HEK293 (cell line): ENCODE measurements at regions not wholly inside any gene's neighbourhood (a gene's known extent, or its start where the extent isn't known, plus 50 kb on each side); places are given as distances from the start of the nearest gene placed in this dataset.

Experiments used
- CTCF ChIA-PET: fragments of 350-600 bp; formaldehyde crosslinking; extraction: SDS; loops from one replicate; lab custom pipeline; 2021; ENCODE audit warnings: antibody characterized with exemption; lab: Yijun Ruan, JAX
- POLR2A ChIA-PET: fragments of 300-600 bp; formaldehyde crosslinking; extraction: SDS; loops from one replicate; lab custom pipeline; 2020; ENCODE audit warnings: antibody characterized with exemption, inconsistent platforms; lab: Yijun Ruan, JAX
- H3K27ac ChIP-seq: fragments of 200-500 bp; sonication (Bioruptor generic); 2 replicates; pipeline ENCODE4 v1.5.1; 2014; ENCODE audit warnings: low read depth, low read length, control low read depth, inconsistent platforms; ENCODE audit errors: extremely low read depth
- H3K36me3 ChIP-seq, 2 experiments: fragments of 200-500 bp in 1 of 2; sonication (Bioruptor generic) in 1 of 2; 1 replicate in 1 of 2; 2 replicates in 1 of 2; pipeline ENCODE4 v1.5.1; 2014 to 2017; ENCODE audit warnings: inconsistent platforms in 2 of 2, low read length in 2 of 2; ENCODE audit not compliant: control insufficient read depth in 2 of 2, insufficient read depth in 1 of 2
- H3K4me1 ChIP-seq: fragments of 200-500 bp; sonication (Bioruptor generic); 2 replicates; pipeline ENCODE4 v1.5.1; 2014; ENCODE audit warnings: mild to moderate bottlenecking, low read length, inconsistent platforms; ENCODE audit not compliant: control insufficient read depth, insufficient read depth
- H3K4me3 ChIP-seq: 2 replicates; pipeline ENCODE4 v1.5.1; 2011; ENCODE audit warnings: low read depth, mild to moderate bottlenecking, control low read depth, low read length, moderate library complexity
- H3K9me3 ChIP-seq: fragments of 200-500 bp; sonication (Bioruptor generic); 2 replicates; pipeline ENCODE4 v1.5.1; 2014; ENCODE audit warnings: low read depth, low read length, inconsistent platforms; ENCODE audit not compliant: control insufficient read depth, insufficient read depth
- GLIS2 ChIP-seq: fragments of 450-650 bp; formaldehyde crosslinking; IDR thresholded peaks from 2 replicates; pipeline ENCODE4 v1.5.1; 2016; ENCODE audit warnings: missing biosample characterization, missing genetic modification characterization
- MEIS1 ChIP-seq: sonication (generic); formaldehyde crosslinking; IDR thresholded peaks from 2 replicates; pipeline ENCODE4 v1.8.1; 2022; ENCODE audit warnings: missing genetic modification reagents, mild to moderate bottlenecking, borderline replicate concordance
- RBAK ChIP-seq: fragments of 450-650 bp; formaldehyde crosslinking; IDR thresholded peaks from 2 replicates; pipeline ENCODE4 v1.5.1; 2016; ENCODE audit warnings: missing biosample characterization, missing genetic modification characterization
- SP7 ChIP-seq: fragments of 450-650 bp; formaldehyde crosslinking; IDR thresholded peaks from 2 replicates; pipeline ENCODE4 v1.5.1; 2016; ENCODE audit warnings: missing biosample characterization, missing genetic modification characterization
- TRIM28 ChIP-seq: IDR thresholded peaks from 2 replicates; pipeline ENCODE4 v1.6.1; 2011; ENCODE audit warnings: low read length, control low read depth, borderline replicate concordance
- ZBTB17 ChIP-seq: fragments of 450-650 bp; formaldehyde crosslinking; IDR thresholded peaks from 2 replicates; pipeline ENCODE4 v1.5.1; 2016; ENCODE audit warnings: missing biosample characterization, missing genetic modification characterization
- ZBTB48 ChIP-seq: fragments of 450-650 bp; formaldehyde crosslinking; IDR thresholded peaks from 2 replicates; pipeline ENCODE4 v1.5.1; 2016; ENCODE audit warnings: missing biosample characterization, missing genetic modification characterization
- ZBTB7A ChIP-seq: fragments of 450-650 bp; formaldehyde crosslinking; IDR thresholded peaks from 2 replicates; pipeline ENCODE4 v1.5.1; 2016; ENCODE audit warnings: low read depth, missing biosample characterization, missing genetic modification characterization
- ZNF146 ChIP-seq: fragments of 450-650 bp; formaldehyde crosslinking; IDR thresholded peaks from 2 replicates; pipeline ENCODE4 v1.5.1; 2016; ENCODE audit warnings: missing biosample characterization, missing genetic modification characterization
- ZNF169 ChIP-seq: fragments of 450-650 bp; formaldehyde crosslinking; IDR thresholded peaks from 2 replicates; pipeline ENCODE4 v1.5.1; 2016; ENCODE audit warnings: missing biosample characterization, missing genetic modification characterization
- ZNF202 ChIP-seq: fragments of 450-650 bp; formaldehyde crosslinking; IDR thresholded peaks from 2 replicates; pipeline ENCODE4 v1.5.1; 2016; ENCODE audit warnings: missing biosample characterization, missing genetic modification characterization, borderline replicate concordance
- ZNF248 ChIP-seq: fragments of 450-650 bp; formaldehyde crosslinking; IDR thresholded peaks from 2 replicates; pipeline ENCODE4 v1.5.1; 2017; ENCODE audit warnings: missing biosample characterization, missing genetic modification characterization
- ZNF341 ChIP-seq: fragments of 450-650 bp; formaldehyde crosslinking; IDR thresholded peaks from 2 replicates; pipeline ENCODE4; 2016; ENCODE audit warnings: low read depth, missing biosample characterization, missing genetic modification characterization
- ZNF521 ChIP-seq: fragments of 450-650 bp; formaldehyde crosslinking; IDR thresholded peaks from 2 replicates; pipeline ENCODE4 v1.5.1; 2017; ENCODE audit warnings: missing biosample characterization, mild to moderate bottlenecking, missing genetic modification characterization
- ZNF558 ChIP-seq: fragments of 450-650 bp; formaldehyde crosslinking; IDR thresholded peaks from 2 replicates; pipeline ENCODE4 v1.5.1; 2016; ENCODE audit warnings: missing biosample characterization, missing genetic modification characterization
- ZNF610 ChIP-seq: fragments of 450-650 bp; formaldehyde crosslinking; IDR thresholded peaks from 2 replicates; pipeline ENCODE4 v1.5.1; 2016; ENCODE audit warnings: missing biosample characterization, missing genetic modification characterization, borderline replicate concordance
- ZNF654 ChIP-seq: fragments of 450-650 bp; formaldehyde crosslinking; IDR thresholded peaks from 2 replicates; pipeline ENCODE4 v1.5.1; 2016; ENCODE audit warnings: low read depth, missing biosample characterization, missing genetic modification characterization
- ZNF660 ChIP-seq: fragments of 450-650 bp; IDR thresholded peaks from 2 replicates; pipeline ENCODE4 v1.5.1; 2018; ENCODE audit warnings: missing biosample characterization, mild to moderate bottlenecking, missing genetic modification characterization
- ZNF664 ChIP-seq: fragments of 450-650 bp; formaldehyde crosslinking; IDR thresholded peaks from 2 replicates; pipeline ENCODE4 v1.5.1; 2016; ENCODE audit warnings: missing biosample characterization, missing genetic modification characterization
- ZNF701 ChIP-seq: fragments of 450-650 bp; formaldehyde crosslinking; IDR thresholded peaks from 2 replicates; pipeline ENCODE4 v1.5.1; 2016; ENCODE audit warnings: missing biosample characterization, missing genetic modification characterization
- ZNF830 ChIP-seq: fragments of 450-650 bp; IDR thresholded peaks from 2 replicates; pipeline ENCODE4 v1.5.0; 2018; ENCODE audit warnings: missing biosample characterization, missing genetic modification characterization, low read depth, mild to moderate bottlenecking, moderate library complexity
- ZNF837 ChIP-seq: fragments of 450-650 bp; formaldehyde crosslinking; IDR thresholded peaks from 2 replicates; pipeline ENCODE4 v1.5.1; 2016; ENCODE audit warnings: missing biosample characterization, missing genetic modification characterization
- TF ChIP-seq, protein P1 (sequence below): fragments of 450-650 bp; formaldehyde crosslinking; IDR thresholded peaks from 2 replicates; pipeline ENCODE4 v1.5.1; 2016; ENCODE audit warnings: missing biosample characterization, missing genetic modification characterization
- TF ChIP-seq, protein P2 (sequence below): fragments of 450-650 bp; formaldehyde crosslinking; IDR thresholded peaks from 2 replicates; pipeline ENCODE4 v1.5.1; 2016; ENCODE audit warnings: missing biosample characterization, missing genetic modification characterization
- TF ChIP-seq, protein P3 (sequence below): fragments of 450-650 bp; formaldehyde crosslinking; IDR thresholded peaks from 2 replicates; pipeline ENCODE4 v1.5.1; 2016; ENCODE audit warnings: missing biosample characterization, missing genetic modification characterization
- TF ChIP-seq, protein P4 (sequence below): fragments of 450-650 bp; formaldehyde crosslinking; IDR thresholded peaks from 2 replicates; pipeline ENCODE4 v1.5.1; 2016; ENCODE audit warnings: missing biosample characterization, missing genetic modification characterization

DNA sequence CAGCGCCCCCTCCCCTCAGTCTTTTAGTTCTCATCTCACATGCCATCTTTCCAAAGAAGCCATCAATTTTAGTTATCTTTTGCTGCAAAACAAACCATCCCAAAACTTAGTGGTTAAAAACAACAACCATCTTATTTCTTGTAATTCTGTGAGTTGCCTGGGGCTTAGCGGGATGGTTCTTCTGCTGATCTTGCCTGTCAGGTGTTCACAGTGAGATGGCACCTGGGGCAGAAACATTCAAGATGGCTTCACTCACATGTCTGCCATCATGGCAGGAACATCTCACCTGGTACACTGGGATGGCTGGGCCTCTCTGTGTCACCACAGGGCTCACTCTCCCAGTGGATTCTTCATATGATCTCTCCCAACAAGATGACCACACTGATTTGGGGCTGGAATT, 67.6 kb upstream of the KCNK12 start:
- TF ChIP-seq ZNF521 (no peak), MEIS1 (CRISPR knock-in tag) (no peak), ZNF654 (no peak), ZNF701 (tag by site-specific recombination) (no peak), TRIM28 (no peak), ZNF837 (tag by site-specific recombination) (no peak), ZNF169 (no peak)
- TF ChIP-seq, protein P1, sequence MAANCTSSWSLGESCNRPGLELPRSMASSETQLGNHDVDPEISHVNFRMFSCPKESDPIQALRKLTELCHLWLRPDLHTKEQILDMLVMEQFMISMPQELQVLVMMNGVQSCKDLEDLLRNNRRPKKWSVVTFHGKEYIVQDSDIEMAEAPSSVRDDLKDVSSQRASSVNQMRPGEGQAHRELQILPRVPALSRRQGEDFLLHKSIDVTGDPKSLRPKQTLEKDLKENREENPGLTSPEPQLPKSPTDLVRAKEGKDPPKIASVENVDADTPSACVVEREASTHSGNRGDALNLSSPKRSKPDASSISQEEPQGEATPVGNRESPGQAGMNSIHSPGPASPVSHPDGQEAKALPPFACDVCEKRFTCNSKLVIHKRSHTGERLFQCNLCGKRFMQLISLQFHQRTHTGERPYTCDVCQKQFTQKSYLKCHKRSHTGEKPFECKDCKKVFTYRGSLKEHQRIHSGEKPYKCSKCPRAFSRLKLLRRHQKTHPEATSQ = no peak
- TF ChIP-seq, protein P2, sequence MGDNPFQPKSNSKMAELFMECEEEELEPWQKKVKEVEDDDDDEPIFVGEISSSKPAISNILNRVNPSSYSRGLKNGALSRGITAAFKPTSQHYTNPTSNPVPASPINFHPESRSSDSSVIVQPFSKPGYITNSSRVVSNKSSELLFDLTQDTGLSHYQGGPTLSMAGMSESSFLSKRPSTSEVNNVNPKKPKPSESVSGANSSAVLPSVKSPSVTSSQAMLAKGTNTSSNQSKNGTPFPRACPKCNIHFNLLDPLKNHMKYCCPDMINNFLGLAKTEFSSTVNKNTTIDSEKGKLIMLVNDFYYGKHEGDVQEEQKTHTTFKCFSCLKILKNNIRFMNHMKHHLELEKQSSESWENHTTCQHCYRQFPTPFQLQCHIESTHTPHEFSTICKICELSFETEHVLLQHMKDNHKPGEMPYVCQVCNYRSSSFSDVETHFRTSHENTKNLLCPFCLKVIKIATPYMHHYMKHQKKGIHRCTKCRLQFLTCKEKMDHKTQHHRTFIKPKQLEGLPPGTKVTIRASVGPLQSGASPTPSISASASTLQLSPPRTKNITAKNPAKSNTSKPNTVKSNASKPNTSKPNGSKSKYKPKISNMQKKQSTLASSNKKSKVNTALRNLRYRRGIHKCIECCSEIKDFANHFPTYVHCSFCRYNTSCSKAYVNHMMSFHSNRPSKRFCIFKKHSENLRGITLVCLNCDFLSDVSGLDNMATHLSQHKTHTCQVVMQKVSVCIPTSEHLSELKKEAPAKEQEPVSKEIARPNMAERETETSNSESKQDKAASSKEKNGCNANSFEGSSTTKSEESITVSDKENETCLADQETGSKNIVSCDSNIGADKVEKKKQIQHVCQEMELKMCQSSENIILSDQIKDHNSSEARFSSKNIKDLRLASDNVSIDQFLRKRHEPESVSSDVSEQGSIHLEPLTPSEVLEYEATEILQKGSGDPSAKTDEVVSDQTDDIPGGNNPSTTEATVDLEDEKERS (tag by site-specific recombination) = no peak
- Histone ChIP-seq H3K4me3 (no peak overlapping the region), H3K4me1 (no peaks in the 10 kb centered on the region), H3K27ac (no peak overlapping the region), H3K36me3 (no peaks in the 10 kb centered on the region), H3K9me3 (no peaks in the 10 kb centered on the region)
- ChIA-PET CTCF (interaction anchor here (1.1 kb wide), 1 partner anchor 7 kb away, joined by 3 read pairs; no protein-coding TSS in a partner anchor), POLR2A (no interaction called here)

DNA sequence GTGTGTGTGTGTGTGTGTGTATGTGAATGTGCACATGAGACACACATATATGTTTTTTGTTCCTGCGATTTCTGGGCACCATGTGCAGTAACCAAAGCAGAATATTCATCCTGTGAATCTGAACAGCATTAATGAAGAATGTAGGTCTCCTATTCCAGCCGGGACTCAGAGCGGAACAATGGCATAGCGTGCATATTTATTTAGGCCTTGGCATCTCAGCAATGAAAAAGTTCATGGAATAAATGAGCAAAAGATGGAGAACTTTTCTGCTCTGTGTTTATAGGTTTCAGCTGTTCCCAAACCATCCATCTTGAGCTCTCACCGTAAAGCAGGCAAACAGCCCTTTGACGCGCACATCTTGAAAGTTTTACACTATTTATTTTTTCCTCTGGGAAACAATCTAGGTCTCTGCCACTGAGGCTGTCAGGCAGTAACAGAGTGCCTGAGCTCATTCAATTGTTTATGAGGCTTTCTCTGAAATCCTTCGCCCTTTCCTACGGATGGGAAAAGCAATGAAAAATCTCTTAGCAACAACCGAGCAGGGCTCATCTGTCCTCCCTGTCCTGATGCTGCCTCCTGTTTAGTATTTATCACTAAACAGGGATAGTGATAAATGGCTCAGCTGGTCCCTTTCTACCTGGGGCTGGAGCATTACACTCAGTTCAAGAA, 65.9 kb upstream of the KCNK12 start:
- H3K27ac ChIP-seq = no peak overlapping the region
- ChIA-PET CTCF (no interaction called here), POLR2A (no interaction called here)
- no peaks in the 10 kb centered on the region for H3K9me3 ChIP-seq
- no peaks in the 10 kb centered on the region for H3K4me1 ChIP-seq
- no peaks in the 10 kb centered on the region for H3K36me3 ChIP-seq
- TF ChIP-seq ZNF202 (tag by site-specific recombination) (no peak), ZBTB7A (tag by site-specific recombination) (no peak), RBAK (tag by site-specific recombination) (no peak), ZBTB17 (tag by site-specific recombination) (no peak), ZNF248 (tag by site-specific recombination) (no peak), GLIS2 (tag by site-specific recombination) (no peak), ZNF660 (tag by site-specific recombination) (no peak), ZNF146 (tag by site-specific recombination) (no peak), ZNF664 (tag by site-specific recombination) (no peak), ZNF558 (tag by site-specific recombination) (no peak), ZNF610 (tag by site-specific recombination) (no peak)
- no peak overlapping the region for H3K4me3 ChIP-seq

DNA sequence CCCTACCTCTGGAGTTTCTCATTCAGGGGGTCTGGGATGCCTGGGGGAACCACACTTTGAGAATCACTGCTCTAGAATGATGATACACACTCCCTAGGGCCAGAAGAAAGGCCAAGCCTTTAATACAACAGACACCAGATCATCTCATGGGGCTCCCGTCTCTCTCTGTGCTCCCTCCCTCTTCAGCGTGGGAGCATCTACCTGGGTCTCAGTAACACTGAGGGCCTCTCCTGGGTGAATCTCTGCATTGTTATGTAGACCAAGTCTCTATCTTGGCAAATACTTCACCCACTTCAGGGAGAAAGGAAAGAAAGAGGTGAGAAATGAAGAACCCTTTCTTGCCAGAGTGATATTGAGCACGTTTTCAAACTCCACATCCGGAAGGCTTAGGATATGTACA, 65.4 kb upstream of the KCNK12 start:
- ChIA-PET CTCF (no interaction called here), POLR2A (no interaction called here)
- no peaks in the 10 kb centered on the region for H3K4me1 ChIP-seq
- H3K36me3 ChIP-seq = no peaks in the 10 kb centered on the region
- H3K27ac ChIP-seq = no peak overlapping the region
- no peaks in the 10 kb centered on the region for H3K9me3 ChIP-seq
- H3K4me3 ChIP-seq = no peak overlapping the region
- TF ChIP-seq, protein P3, sequence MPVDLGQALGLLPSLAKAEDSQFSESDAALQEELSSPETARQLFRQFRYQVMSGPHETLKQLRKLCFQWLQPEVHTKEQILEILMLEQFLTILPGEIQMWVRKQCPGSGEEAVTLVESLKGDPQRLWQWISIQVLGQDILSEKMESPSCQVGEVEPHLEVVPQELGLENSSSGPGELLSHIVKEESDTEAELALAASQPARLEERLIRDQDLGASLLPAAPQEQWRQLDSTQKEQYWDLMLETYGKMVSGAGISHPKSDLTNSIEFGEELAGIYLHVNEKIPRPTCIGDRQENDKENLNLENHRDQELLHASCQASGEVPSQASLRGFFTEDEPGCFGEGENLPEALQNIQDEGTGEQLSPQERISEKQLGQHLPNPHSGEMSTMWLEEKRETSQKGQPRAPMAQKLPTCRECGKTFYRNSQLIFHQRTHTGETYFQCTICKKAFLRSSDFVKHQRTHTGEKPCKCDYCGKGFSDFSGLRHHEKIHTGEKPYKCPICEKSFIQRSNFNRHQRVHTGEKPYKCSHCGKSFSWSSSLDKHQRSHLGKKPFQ (tag by site-specific recombination) = no peak
- TF ChIP-seq ZNF830 (tag by site-specific recombination) (no peak), ZNF341 (no peak), ZBTB48 (tag by site-specific recombination) (no peak), SP7 (tag by site-specific recombination) (no peak)
- TF ChIP-seq, protein P4, sequence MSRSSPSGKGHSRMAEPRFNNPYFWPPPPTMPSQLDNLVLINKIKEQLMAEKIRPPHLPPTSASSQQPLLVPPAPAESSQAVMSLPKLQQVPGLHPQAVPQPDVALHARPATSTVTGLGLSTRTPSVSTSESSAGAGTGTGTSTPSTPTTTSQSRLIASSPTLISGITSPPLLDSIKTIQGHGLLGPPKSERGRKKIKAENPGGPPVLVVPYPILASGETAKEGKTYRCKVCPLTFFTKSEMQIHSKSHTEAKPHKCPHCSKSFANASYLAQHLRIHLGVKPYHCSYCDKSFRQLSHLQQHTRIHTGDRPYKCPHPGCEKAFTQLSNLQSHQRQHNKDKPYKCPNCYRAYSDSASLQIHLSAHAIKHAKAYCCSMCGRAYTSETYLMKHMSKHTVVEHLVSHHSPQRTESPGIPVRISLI (tag by site-specific recombination) = no peak
